DND-41 (cell line): ENCODE measurements at regions not wholly inside any gene's neighbourhood (a gene's known extent, or its start where the extent isn't known, plus 50 kb on each side); places are given as distances from the start of the nearest gene placed in this dataset.

Experiments
- EZH2 ChIP-seq: IDR thresholded peaks from 3 replicates; pipeline ENCODE4 v1.6.1; 2012; ENCODE audit warnings: borderline replicate concordance, low read depth, mild to moderate bottlenecking, moderate library complexity, low read length, inconsistent platforms; ENCODE audit not compliant: severe bottlenecking
- TF ChIP-seq, protein P1 (sequence below): IDR thresholded peaks from 2 replicates; pipeline ENCODE4 v1.5.1; 2012; ENCODE audit warnings: borderline replicate concordance, low read length, moderate library complexity, mild to moderate bottlenecking; ENCODE audit not compliant: poor library complexity, severe bottlenecking; ENCODE audit errors: extremely low read depth

DNA sequence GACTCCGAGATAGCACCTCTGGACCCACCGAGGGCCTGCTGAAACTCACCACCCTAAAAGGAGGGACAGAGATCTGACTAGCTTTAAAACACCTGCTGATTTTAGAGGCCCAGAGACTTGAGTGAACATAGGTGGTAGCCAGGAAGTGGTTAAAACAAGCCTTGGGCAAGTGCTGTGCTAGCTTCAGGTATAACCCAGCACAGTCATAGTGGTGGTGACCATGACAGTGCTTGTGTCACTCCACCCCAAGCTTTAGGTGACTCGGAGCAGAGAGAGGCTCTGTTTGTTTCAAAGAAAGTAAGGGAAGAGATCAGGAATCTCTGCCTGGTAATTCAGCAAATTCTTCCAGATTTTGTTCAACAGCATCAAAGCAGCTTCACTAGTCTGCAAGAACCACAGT is 641.1 kb upstream of the BCHE start:
- TF ChIP-seq, protein P1, sequence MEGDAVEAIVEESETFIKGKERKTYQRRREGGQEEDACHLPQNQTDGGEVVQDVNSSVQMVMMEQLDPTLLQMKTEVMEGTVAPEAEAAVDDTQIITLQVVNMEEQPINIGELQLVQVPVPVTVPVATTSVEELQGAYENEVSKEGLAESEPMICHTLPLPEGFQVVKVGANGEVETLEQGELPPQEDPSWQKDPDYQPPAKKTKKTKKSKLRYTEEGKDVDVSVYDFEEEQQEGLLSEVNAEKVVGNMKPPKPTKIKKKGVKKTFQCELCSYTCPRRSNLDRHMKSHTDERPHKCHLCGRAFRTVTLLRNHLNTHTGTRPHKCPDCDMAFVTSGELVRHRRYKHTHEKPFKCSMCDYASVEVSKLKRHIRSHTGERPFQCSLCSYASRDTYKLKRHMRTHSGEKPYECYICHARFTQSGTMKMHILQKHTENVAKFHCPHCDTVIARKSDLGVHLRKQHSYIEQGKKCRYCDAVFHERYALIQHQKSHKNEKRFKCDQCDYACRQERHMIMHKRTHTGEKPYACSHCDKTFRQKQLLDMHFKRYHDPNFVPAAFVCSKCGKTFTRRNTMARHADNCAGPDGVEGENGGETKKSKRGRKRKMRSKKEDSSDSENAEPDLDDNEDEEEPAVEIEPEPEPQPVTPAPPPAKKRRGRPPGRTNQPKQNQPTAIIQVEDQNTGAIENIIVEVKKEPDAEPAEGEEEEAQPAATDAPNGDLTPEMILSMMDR = no peak
- TF ChIP-seq EZH2 = no peak
